ENCODE measurements at regions not wholly inside any gene's neighbourhood (a gene's known extent, or its start where the extent isn't known, plus 50 kb on each side); places are given as distances from the start of the nearest gene placed in this dataset.
A peak's percentile ranks its signal among the peaks of the same experiment; 100 is the strongest.

DNA sequence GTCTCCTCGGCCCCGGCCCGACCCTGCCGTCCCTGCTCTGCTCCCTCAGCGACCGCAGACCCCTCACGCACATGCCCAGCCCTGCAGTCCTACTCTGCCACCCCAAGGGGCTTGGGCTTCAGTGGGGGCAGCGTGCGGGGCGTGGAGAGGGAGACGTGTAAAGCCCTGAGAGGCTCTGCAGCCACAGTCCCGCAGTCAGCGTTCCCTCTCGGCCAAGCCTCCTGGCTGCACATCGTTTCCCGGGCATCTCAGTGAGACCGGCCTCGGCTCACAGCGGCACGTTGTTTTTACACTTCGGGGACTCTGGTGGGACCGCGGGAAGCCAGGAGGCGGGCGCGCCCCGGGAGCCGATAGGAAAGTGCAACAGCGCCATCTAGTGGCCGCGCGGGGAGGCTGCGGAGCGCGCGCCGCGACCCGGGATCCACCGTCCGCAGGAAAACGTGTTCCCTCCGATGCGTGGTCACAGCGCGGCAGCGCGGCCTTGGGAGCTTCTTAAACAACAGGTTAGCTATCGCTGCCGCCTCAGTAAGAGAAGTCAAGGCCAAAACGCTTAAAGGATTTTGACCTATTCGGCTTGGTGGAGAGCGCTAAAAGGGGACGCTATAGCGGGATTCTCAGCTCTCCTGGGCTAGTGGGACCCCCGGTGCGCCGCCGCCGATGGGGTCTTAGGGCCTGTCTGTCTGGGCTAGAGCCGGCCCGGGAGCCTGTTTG lies 226.8 kb upstream of the IGF1R start:
- DNase-seq (ENCODE audit: low read depth), result peak; percentile 68

DNA sequence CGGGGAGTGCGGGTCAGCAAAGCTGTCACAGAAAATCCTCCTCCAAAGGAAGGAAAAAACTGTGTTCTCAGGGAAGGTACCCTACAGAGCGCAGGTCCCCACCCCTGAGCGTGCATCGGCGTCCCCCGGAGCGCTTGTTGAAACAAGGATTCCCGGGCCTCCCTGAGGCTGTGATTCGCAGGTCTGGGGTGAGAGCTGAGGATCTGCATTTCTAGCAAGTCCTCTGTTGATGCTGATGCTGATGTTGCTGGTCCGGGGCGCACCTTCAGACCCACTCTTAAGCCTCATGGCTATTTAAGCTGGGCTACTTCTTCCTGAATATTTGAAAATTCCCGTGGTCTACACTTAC lies 226.2 kb upstream of the IGF1R start:
- DNase-seq (ENCODE audit: low read depth), result no peak

DNA sequence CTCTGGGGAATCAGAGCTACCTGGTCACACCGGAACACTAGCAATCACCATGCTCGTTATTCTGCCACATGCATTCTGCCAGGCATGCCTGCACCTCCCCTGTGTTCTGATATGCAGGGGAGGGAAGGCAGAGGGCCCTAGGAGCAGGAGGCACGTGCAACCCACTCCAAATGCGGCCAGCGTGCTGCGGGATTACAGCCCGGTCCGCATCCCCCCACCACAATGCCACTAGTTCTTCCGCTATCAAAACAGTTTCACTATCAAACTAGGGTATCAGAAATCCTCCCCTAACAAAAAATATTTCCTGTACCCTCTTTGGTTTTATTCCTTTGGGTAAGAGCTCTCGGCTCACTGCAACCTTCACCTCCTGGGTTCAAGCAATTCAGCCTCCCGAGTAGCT lies 223.2 kb upstream of the IGF1R start:
- no peak for DNase-seq (ENCODE audit: low read depth)

DNA sequence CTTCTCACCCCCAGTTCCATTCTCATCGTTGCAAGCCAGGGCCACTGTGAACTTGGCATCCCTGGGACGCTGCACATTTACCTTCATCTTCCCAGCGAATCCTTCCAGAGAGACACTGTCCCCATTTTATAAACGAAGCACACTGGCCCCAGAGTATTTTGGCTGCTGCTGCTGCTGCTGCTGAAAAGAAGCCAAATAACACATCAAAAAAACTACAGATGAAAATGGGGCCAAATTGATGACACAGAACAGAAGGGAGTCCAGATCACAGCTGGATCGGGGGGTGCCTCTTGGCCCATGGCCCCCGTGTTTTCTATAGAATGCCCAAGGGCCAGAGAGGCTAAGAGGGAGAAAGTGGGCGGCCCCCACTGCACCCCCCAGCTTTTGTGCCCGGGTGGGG lies 221.0 kb upstream of the IGF1R start:
- DNase-seq (ENCODE audit: low read depth), result no peak

DNA sequence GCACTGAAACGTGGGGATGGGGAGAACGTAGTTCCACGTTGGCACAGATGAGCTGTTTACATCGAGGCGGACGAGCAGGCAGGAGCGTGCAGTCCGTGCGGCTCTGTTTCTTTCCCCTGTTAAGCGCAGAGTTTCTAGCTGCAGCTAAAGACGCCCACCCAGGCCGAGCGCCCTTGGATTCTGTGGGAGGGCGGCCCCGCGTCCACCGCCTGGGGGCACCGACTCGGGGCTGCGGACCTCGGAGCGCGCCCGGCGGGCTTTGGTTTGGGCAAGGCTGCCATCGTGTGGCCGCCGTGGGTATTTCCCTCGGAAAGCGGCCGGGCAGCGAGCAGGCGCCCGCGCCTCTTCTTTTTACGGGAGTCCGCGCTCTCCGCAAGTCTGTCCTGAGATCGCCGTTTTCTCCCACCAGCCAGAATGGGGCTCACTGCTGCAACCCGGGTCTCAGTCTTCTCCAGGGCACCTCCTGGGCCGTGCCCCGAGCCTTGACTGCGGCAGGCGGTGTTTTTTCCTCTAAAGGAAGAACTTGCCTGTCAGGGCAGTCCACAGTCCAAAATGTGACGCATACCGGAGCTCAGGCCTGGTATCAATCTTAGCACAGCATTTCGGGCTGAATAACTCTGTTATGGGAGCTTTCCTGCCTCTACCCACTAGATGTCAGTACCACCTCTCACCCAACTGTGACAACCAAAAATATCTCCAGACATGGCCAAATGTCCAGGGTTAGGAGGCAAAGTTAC lies 219.9 kb upstream of the IGF1R start:
- peak; percentile 38 for DNase-seq (ENCODE audit: low read depth)

DNA sequence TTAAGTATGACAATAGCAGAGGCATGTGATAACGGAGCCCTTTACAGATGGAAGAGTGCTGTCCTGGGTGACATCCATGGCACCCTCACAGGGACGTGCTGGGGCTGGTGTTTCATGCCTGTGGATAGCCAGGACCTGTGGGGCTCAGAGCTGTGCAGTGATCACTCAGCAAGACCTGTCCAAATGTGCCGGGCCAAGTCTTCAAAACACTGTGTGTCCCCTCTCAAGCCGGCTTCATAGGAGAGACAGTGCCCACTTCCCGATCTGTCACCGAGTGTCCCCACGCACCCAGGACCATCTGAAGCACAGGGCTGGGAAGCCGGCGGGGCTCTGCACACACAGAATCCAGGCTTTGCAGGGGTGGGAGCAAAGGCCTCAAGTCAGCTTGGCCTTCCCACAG lies 217.2 kb upstream of the IGF1R start:
- DNase-seq (ENCODE audit: low read depth), result no peak

DNA sequence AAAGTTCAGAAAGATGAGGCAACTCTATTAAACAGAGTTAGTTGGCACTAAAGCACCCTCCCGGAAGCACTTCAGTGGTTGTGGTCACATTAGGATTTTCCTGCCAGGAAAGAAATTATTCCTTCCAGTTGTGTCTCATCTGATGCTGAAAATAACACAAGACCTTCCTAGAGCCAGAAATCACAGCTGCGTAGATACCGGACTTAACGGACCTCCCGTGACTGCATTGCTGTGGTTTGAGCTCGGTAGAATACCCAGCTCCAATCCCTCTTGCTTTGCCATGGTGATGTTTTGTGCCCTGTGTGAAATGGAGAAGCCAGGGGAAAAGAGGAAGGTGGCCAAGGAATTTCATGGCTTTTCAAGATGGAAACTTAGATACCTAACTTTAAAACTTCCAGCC lies 215.0 kb upstream of the IGF1R start:
- DNase-seq (ENCODE audit: low read depth), result no peak

DNA sequence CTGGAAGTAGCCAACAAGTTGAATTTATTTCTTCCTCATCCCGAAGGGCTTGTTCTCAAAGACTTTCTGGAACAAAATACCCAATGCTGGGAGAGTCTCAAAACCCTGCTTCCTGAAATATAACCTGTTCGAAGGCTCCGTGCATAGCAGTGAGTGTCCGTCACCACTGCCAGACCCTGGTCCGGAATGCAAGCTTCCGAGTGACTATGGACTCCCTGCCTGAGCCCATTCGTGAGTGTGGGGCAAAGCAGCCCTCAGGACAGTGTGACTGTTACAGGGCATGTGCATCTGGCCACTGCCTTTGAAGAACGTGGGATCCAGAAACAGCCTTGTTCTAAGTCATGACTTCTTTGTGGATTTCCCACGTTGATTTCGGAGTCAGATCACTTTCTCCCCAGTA lies 214.5 kb upstream of the IGF1R start:
- no peak for DNase-seq (ENCODE audit: low read depth)

DNA sequence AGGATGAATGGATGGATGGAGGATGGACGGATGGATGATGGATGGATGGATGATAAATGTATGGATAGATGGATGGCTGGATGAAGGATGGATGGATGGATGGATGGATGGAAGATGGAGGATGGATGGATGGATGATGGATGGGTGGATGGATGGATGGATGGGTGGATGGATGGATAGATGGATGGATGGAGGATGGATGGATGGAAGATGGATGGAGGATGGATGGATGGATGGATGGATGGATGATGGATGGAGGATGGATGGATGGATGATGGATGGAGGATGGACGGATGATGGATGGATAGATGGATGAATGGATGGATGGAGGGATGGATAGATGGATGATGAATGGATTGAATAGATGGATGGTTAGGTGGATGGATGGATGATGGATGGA lies 210.6 kb upstream of the IGF1R start:
- no peak for DNase-seq (ENCODE audit: low read depth)

DNA sequence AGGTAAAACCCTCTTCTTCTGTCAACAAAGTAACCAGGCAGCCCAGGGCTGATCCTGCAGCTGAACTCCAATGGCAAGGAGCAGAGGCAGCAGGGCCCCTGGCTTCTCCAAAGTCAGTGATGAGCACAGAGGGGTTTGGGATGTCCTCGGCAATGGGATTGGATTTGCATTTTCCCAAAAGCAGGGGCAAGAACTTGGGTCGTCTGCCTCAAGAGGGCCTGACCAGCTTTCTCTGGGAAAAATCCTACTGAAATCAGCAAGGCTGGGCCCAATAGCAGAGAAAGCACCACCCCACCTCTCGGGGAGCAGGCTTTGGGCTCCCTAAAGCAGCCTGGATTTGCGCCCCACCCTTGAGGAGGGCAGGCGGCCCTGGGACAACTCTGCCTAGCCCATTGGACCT lies 210.0 kb upstream of the IGF1R start:
- no peak for DNase-seq (ENCODE audit: low read depth)

DNA sequence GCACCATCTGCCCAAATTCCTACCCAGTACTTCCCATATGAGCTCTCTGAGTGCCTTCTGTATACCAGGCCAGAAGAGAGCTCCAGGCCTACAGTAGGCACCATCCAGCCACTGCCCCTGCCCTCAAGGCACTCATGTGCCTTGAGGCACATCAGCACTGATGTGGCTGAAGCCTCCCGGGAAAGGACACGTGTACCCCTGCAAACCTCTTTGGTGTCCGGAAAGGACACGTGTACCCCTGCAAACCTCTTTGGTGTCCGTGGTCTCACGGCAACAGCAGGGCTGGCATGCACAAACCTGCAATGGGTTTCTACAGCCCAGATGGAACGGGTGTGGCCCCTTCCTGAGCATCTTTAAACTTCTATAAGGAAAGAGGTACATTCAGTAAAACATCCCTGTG lies 209.4 kb upstream of the IGF1R start:
- DNase-seq (ENCODE audit: low read depth), result no peak

DNA sequence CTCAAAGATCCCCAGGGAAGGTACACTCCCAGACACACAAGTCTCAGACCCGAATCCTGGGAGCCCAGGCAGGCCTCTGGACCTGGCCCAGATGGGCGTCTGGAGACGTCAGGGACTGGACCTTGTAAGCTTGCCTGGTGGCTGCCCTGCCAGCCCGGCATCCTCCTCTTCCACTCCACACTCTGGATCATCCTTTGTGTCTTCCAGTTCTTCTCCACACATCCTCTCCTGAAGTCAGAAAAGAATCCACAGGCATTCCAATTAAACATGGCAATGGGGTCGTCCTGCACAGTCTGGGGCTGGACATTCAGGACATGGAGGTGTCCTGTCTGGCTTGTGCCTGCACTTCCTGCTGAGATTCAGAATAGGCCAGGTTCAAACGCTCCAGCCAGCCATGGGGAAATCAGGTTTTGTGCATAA lies 208.8 kb upstream of the IGF1R start:
- no peak for DNase-seq (ENCODE audit: low read depth)

DNA sequence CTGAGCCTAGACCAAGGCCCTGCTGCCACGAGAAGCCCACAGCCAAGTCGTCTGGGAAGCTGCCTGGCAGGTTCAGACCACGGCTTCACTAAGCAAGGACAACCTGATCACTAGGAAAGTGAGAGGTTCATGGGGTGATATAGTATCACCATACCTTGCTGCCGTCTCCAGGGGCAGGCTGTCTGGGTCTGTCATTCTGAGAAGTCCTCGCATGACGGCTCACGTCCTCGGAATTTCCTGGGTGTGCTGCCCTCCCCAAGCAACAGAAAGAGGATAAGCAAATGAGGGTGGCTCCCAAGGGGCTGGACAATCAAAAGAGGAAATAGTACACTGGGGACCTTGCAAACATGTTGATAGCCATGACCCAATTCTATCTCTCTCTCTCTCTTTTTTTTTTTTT lies 207.4 kb upstream of the IGF1R start:
- no peak for DNase-seq (ENCODE audit: low read depth)

DNA sequence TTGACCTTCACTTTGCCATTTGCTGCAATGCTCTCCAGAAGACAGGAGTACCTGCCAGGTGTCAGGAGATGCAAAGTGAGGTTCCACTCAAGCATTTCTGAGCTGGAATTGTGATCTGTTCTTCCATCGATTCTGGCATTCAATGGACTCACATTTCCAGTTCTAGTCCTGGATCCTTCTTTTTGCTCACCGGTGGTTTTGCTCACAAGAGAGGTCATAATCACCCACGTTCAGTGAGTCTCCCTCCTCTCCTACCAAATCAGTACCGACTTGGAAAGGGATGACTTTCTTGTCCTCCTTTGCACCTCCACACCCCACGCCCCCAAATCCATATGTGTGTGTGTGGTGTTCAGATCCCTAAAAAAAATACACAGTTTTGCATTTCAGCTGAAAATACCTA lies 206.7 kb upstream of the IGF1R start:
- no peak for DNase-seq (ENCODE audit: low read depth)

DNA sequence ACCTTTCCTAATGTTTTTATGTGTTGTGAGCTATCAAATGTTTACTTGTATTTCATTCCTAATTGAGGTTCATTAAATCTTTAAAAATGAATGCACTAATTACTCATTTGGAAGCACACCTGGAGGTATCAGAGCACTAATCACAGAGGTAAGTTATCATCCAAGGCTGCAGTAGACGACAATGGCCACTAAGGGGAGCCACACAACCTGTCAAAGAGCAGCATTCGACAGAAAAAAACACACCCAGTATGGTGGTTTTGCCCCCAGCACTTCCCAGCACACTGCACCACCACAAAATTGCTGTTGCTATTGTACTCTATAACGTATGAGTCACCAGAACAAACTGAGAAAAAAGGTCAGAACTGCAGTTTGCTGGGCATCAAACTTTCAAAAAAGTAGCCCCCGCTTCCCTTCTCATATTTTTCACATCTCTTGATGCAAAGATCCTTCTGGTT lies 205.9 kb upstream of the IGF1R start:
- DNase-seq (ENCODE audit: low read depth), result peak; percentile 13

DNA sequence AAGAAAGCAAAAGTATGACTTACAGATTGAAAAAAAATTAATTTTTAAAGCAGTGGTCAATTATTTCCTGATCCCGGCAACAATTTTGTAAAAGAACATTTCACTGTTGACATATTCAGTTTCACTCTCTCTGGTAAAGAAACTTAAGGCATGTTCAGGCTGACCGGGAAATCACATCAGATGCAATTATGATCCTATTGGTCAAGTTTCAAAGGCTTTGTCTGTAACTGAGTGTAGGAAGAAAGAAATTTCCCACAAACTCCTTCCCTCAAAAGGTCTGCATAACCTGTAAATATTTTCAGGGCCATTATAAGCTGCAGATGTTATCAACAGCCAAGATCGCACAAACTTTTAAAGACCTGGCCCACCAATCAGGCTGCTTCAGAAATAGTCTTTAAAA lies 205.4 kb upstream of the IGF1R start:
- no peak for DNase-seq (ENCODE audit: low read depth)

DNA sequence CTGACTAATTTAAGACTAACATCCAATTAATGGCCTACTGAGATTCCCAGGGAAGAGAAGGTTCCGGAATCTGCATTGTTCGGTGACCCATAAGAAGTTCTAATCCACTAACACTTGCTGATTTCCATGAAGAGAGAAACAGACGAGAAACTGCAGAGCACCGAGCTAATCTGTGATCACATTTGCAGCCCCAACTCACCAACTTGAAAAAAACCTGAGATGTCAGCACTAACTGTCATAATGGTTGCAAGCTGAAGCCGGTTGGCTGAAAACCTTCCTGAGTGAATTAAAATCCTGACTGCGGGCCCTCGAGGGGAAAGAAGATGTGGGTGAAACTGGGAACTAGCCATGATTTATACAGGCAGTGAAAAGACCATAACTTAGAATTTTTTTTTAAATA lies 204.8 kb upstream of the IGF1R start:
- DNase-seq (ENCODE audit: low read depth), result no peak

DNA sequence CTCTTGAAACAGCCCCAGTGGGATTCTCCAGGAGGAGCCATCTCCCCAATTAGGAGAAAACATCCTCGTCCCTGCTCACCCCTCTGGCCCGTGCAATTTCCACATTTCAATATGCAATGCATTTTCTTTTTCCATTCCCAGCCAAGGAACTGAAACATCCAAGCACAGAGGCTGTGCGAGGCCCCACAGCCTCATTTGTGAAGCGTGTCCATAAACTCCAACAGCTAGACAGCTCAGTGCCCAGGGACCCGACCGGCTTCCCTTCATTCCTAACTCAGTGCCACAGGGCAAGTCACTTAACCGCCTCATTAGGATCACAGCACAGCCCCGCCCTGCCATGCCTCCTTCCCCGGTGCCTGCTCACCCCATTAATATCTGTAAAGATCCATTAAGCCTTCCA lies 204.2 kb upstream of the IGF1R start:
- DNase-seq (ENCODE audit: low read depth), result no peak

DNA sequence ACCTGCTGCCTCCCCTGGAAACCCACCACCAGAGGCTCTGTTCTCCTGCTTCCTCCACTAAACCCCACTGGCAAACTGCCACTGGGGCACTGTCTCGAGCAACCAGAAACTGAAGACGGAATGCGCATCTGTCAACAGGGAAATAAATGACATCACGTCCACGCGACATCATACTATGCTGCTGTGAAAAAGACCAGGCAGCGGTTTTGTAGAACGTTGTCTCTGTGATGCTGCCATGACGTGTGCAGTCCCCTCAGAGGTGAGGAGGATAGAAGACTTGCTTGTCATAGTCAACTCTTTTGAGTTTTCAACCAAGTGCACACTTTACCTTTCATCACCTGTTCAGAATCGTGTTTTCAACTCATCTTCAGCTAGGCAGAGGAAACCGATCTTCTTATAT lies 203.0 kb upstream of the IGF1R start:
- no peak for DNase-seq (ENCODE audit: low read depth)

DNA sequence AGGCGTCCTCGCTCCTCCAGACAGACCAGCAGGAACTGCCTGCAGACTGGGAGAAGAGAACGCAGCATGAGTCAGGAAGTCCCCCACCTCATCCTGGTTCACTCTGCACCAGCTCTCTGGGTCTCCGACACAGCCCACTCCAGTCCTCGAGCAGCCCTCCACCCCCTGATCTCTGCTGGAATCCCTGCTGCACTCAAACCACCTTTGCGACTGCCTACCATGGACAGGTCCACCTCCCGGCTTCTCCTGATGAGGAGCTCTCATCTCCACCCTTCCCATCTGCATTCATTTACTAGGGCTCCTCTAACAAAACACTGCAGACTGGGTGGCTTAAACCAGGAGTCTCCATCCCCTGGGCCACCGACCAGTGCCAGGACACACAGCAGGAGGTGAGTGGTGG lies 202.3 kb upstream of the IGF1R start:
- no peak for DNase-seq (ENCODE audit: low read depth)

DNA sequence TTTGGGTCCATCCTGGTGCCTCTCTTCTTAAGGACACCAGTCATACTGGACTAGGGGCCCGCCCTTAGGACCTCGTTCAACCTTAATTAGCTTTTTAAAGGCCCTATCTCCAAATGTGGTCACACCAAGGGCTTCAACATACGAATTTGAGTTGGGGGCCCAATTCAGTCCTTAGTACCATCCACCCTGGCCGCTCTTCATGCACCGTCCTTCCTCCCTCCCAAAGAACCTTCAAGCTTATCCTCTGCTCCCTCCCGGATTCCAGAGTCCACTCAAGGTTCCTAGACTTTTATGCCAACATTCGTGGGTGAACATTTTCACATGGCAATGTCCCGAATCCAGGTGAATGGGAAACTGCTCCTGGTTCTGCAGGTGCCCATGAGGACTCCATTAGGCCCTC lies 201.3 kb upstream of the IGF1R start:
- DNase-seq (ENCODE audit: low read depth), result no peak

DNA sequence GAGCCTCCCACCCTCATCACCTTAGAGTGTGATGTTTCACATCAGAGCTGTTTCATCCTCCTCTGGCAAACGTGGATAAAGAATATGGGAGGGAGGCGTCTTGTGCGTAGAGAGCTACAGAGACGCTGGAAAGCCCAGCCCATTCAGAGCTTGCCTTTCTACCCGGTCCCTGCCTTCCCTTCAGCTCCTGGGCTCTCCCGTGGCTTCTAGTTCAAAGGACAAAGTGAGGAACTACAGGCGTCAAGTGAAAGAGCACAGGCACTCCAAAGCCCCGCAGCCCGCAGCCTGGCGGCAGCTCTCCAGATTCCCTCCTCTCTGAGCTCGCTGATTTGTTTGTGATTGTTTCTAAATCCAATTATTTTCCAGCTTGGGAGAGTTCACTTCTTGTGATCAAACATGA lies 197.1 kb upstream of the IGF1R start:
- DNase-seq (ENCODE audit: low read depth), result no peak

DNA sequence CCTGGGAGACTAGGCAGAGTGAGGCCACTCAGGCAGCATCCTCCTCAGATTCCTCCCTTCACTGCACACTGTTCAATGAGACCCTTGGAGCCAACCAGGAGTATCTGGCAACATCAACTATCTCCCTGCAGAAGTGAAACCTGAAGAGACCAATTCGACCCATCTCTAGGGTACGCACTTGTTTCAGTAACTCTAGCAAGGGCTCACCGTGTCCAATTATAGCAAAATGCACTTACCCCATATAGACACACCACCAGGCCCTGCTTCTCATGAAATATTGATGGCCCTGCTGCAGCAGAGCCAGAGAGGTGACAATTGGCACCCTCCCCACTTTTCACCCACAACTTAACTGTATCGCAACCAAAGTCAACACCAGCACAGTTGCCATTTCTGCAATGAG lies 196.1 kb upstream of the IGF1R start:
- no peak for DNase-seq (ENCODE audit: low read depth)

DNA sequence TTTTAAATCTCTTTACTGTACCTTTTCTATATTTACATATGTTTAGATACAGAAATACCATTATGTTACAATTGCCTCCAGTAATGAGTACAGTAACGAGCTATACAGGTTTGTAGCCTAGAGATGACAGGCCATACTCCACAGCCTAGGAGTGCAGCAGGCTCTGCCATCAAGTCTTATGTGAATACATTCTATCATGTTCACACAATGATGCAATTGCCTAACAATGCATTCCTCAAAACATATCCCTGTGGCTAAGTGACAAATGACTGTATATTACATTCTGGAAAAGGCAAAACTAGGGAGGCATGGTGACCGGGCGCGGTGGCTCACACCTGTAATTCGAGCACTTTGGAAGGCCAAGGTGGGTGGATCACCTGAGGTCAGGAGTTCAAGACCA lies 192.4 kb upstream of the IGF1R start:
- DNase-seq (ENCODE audit: low read depth), result no peak

Measured in stimulated activated CD8-positive, alpha-beta memory T cell treated with anti-CD3 and anti-CD28 coated beads, Interleukin-15, amount 100 ng/mL, for 24 hours (primary cell).